ENCODE measurements at regions not wholly inside any gene's neighbourhood (a gene's known extent, or its start where the extent isn't known, plus 50 kb on each side); places are given as distances from the start of the nearest gene placed in this dataset.
A peak's percentile ranks its signal among the peaks of the same experiment; 100 is the strongest.
"Not testable (repeated sequence)": the region's sequence is repeated elsewhere in the genome, so short reads cannot be mapped to it uniquely, and the experiment has no call there.

DNA sequence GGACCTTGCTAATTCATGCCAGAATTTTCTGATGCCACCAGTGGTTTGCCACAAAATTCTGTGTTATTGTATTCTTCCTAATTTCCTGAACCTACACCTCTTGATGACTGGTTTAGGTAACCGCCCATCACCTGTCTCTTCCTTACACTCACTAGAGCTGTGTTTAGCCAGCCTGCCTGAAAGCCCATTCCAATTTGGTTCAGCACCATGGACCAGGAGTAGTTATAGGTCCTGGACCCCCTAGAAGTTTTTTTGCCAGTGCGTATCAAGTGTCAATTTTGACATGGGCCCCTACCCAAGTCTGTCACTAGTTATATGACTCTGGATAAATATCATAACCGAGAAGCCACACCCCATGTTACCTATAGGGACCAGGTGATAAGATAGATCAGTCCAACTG, 94.0 kb upstream of the NAP1L1 start:
- no peaks in the 10 kb centered on the region for H3K36me3 Mint-ChIP-seq (ENCODE audit: low read depth)
- H3K27ac Mint-ChIP-seq, result no peak overlapping the region
- no peak for DNase-seq
- no peaks in the 10 kb centered on the region for H3K9me3 Mint-ChIP-seq
- TF ChIP-seq, protein P1, sequence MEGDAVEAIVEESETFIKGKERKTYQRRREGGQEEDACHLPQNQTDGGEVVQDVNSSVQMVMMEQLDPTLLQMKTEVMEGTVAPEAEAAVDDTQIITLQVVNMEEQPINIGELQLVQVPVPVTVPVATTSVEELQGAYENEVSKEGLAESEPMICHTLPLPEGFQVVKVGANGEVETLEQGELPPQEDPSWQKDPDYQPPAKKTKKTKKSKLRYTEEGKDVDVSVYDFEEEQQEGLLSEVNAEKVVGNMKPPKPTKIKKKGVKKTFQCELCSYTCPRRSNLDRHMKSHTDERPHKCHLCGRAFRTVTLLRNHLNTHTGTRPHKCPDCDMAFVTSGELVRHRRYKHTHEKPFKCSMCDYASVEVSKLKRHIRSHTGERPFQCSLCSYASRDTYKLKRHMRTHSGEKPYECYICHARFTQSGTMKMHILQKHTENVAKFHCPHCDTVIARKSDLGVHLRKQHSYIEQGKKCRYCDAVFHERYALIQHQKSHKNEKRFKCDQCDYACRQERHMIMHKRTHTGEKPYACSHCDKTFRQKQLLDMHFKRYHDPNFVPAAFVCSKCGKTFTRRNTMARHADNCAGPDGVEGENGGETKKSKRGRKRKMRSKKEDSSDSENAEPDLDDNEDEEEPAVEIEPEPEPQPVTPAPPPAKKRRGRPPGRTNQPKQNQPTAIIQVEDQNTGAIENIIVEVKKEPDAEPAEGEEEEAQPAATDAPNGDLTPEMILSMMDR (IDR thresholded peaks at IDR 0.05), result no peak
- no peaks in the 10 kb centered on the region for H3K27me3 Mint-ChIP-seq (ENCODE audit: insufficient read depth)
- peaks cover 19% of the 10 kb centered on the region for H3K4me1 Mint-ChIP-seq (ENCODE audit: low read depth)
- no peak overlapping the region for H3K4me3 Mint-ChIP-seq

DNA sequence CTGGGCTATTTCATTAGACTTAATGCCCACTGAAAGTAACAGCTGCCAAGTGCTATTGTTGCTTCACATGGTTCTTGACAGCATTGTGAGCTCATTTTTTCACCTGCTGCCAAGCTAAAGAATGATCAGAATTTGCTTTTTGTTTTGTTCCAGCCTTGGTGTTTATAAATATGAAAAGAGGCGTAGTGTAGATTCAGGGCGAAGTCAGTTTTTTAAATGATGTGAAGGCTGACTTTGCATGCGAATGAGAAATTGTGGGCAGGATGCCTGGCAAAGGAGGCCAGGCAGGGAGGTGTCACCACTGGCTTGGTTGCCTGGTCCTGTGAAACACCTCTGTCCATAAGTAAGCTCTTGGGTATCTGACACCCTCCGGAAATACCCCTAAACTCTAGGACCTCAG, 93.3 kb upstream of the NAP1L1 start:
- Mint-ChIP-seq H3K4me1 (ENCODE audit: low read depth) (peaks cover 13% of the 10 kb centered on the region), H3K36me3 (ENCODE audit: low read depth) (no peaks in the 10 kb centered on the region), H3K9me3 (no peaks in the 10 kb centered on the region), H3K4me3 (no peak overlapping the region), H3K27me3 (ENCODE audit: insufficient read depth) (no peaks in the 10 kb centered on the region), H3K27ac (no peak overlapping the region)
- TF ChIP-seq, protein P1 (IDR thresholded peaks at IDR 0.05), result no peak
- no peak for DNase-seq

DNA sequence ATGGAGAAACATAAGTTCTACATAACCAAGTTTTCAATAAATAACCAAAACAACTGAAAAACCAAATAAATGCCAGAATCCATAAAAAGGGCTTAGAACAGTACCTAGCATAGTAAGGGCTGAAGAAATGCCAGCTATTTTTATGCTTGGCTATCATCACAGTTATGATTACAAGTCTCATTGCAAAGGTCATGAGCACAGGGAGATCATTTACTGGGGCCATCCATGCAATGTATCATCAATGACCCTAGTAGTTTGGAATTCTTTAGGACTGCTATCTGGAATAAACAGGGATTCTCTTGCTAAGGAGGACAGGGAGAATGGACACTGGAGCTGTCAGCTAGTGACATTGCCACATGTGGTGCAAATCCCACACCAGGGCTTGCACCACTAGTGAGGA, 92.5 kb upstream of the NAP1L1 start:
- Mint-ChIP-seq H3K27me3 (ENCODE audit: insufficient read depth) (peaks cover 2% of the 10 kb centered on the region; the same call in 1 of the 2 replicates), H3K4me3 (no peak overlapping the region), H3K9me3 (no peaks in the 10 kb centered on the region), H3K36me3 (ENCODE audit: low read depth) (no peaks in the 10 kb centered on the region), H3K4me1 (ENCODE audit: low read depth) (peaks cover 7% of the 10 kb centered on the region), H3K27ac (no peak overlapping the region)
- peak; percentile 4 for DNase-seq
- TF ChIP-seq, protein P1 (IDR thresholded peaks at IDR 0.05), result no peak

DNA sequence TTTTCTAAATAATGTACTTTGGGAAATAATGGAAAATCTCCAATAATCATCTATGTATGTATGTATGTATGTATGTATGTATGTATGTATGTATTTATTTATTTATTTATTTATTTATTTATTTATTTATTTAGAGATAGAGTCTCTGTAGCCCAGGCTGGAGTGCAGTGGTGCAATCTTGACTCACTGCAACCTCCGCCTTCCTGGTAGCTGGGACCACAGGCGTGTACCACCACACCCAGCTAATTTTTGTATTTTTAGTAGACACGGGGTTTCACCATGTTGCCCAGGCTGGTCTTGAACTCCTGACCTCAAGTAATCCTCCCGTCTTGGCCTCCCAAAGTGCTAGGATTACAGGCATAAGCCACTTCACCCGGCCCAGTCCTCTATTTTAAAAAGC, 91.5 kb upstream of the NAP1L1 start:
- not testable (repeated sequence) for H3K9me3 Mint-ChIP-seq; H3K27me3 Mint-ChIP-seq (ENCODE audit: insufficient read depth); H3K4me3 Mint-ChIP-seq; H3K27ac Mint-ChIP-seq; H3K36me3 Mint-ChIP-seq (ENCODE audit: low read depth); H3K4me1 Mint-ChIP-seq (ENCODE audit: low read depth); DNase-seq

DNA sequence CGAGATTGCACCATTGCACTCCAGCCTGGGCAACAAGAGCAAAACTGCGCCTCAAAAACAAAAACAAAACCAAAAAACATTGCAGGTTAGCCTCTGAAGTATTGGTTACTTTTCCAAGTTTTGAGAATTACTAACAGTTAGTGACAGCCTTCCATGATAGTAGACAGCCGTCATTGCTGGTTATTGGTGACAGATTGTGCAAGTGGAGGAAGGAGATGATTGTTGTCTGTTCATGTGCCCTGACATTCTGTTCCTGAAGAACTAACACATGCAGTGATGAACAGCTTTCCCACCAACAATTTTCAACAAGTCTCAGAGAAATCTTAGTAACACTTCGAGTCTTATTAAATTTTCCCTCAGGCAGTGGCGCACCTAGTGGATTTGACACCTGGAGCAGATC, 89.3 kb upstream of the NAP1L1 start:
- peaks cover 7% of the 10 kb centered on the region for H3K4me1 Mint-ChIP-seq (ENCODE audit: low read depth)
- no peak overlapping the region for H3K27ac Mint-ChIP-seq
- H3K27me3 Mint-ChIP-seq (ENCODE audit: insufficient read depth), result peaks cover 4% of the 10 kb centered on the region; the same call in 1 of the 2 replicates
- H3K4me3 Mint-ChIP-seq, result no peak overlapping the region
- TF ChIP-seq, protein P1 (IDR thresholded peaks at IDR 0.05), result no peak
- H3K9me3 Mint-ChIP-seq, result no peaks in the 10 kb centered on the region
- no peak for DNase-seq
- H3K36me3 Mint-ChIP-seq (ENCODE audit: low read depth), result no peaks in the 10 kb centered on the region

DNA sequence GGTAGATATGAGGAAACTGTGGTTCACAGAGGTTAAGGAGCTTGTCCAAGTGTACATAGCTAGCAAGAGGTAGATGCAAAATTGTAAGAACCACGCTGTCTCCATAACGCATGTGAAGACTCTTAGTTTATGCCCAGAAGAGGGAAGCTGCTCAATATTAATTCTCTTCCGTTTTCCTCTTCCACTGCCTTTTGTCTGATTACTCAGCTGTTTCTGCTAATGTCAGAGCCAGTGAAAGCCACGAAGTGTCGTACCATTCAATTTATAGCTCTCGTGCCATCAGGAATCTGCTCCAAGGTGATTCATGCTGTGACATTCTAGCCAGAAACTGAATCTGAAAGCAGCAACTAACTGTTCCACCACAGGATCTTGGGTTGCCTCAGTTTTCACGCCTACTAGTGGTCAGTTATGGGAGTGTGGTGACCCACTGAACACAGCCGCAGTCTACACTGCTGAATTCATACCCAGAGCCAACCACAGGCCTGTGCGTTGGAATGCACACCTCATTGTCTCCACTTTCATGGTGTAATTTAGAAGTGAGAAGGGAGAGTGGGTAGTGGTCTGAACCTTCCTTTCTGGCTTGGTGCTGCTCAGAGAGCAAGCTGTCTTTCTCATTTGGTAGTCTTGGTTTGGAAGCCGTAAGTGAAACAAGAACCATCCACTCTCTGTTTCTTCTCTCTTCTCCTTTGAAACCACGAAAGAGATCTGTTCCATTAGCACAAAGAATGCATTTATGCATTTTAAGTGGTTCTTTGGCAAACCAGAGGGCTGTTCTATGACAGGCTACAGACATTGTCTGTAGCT, 74.2 kb upstream of the NAP1L1 start:
- Mint-ChIP-seq H3K36me3 (ENCODE audit: low read depth) (no peaks in the 10 kb centered on the region), H3K4me3 (peak overlapping the region; percentile 60)

More for the DNA sequence above, 74.2 kb upstream of the NAP1L1 start:
- Mint-ChIP-seq H3K27ac (peak overlapping the region; percentile 63), H3K27me3 (ENCODE audit: insufficient read depth) (no peaks in the 10 kb centered on the region), H3K9me3 (no peaks in the 10 kb centered on the region), H3K4me1 (ENCODE audit: low read depth) (peaks cover 30% of the 10 kb centered on the region)
- peak; percentile 93 for DNase-seq
- TF ChIP-seq, protein P1 (IDR thresholded peaks at IDR 0.05), result peak; percentile 90

All from HFFc6 (cell line).